Adipocyte (in vitro differentiated cells): ENCODE measurements at regions not wholly inside any gene's neighbourhood (a gene's known extent, or its start where the extent isn't known, plus 50 kb on each side); places are given as distances from the start of the nearest gene placed in this dataset.

ENCODE experiments used
- DNase-seq: peaks from one replicate; pipeline ENCODE4 v3.0.0-alpha.2; 2015; ENCODE audit warnings: low read depth
- H3K27me3 ChIP-seq: replicated peaks from 2 replicates; pipeline ENCODE4 v1.7.0; 2013; ENCODE audit warnings: mild to moderate bottlenecking, low read length, moderate library complexity; ENCODE audit not compliant: control insufficient read depth, insufficient read depth
- H3K36me3 ChIP-seq: 2 replicates; pipeline ENCODE4 v1.7.0; 2013; ENCODE audit warnings: low read length, mild to moderate bottlenecking, moderate library complexity; ENCODE audit not compliant: control insufficient read depth, insufficient read depth, severe bottlenecking
- H3K4me1 ChIP-seq: 2 replicates; pipeline ENCODE4 v1.7.0; 2013; ENCODE audit warnings: mild to moderate bottlenecking, low read length, moderate library complexity; ENCODE audit not compliant: control insufficient read depth, insufficient read depth
- H3K4me3 ChIP-seq: 2 replicates; pipeline ENCODE4 v1.7.0; 2013; ENCODE audit warnings: mild to moderate bottlenecking, low read length, moderate library complexity
- H3K9ac ChIP-seq: 2 replicates; pipeline ENCODE4 v1.7.0; 2013; ENCODE audit warnings: mild to moderate bottlenecking, low read length, moderate library complexity
- H3K9me3 ChIP-seq: 2 replicates; pipeline ENCODE4 v1.7.0; 2013; ENCODE audit warnings: mild to moderate bottlenecking, low read length, moderate library complexity; ENCODE audit not compliant: control insufficient read depth

GRCh38 chr10:128612195-128612594 is 486.0 kb upstream of the MKI67 start:
- Histone ChIP-seq H3K9ac (no peak overlapping the region), H3K4me1 (no peaks in the 10 kb centered on the region), H3K4me3 (no peak overlapping the region), H3K9me3 (no peaks in the 10 kb centered on the region), H3K27me3 (peaks cover 12% of the 10 kb centered on the region), H3K36me3 (no peaks in the 10 kb centered on the region)
- no peak for DNase-seq

GRCh38 chr10:128612631-128613030 is 486.4 kb upstream of the MKI67 start:
- no peak overlapping the region for H3K9ac ChIP-seq
- no peak for DNase-seq
- H3K9me3 ChIP-seq, result no peaks in the 10 kb centered on the region
- H3K4me3 ChIP-seq, result no peak overlapping the region
- no peaks in the 10 kb centered on the region for H3K4me1 ChIP-seq
- H3K36me3 ChIP-seq, result no peaks in the 10 kb centered on the region
- H3K27me3 ChIP-seq, result peaks cover 12% of the 10 kb centered on the region

GRCh38 chr10:128614016-128614605 is 487.9 kb upstream of the MKI67 start:
- no peak overlapping the region for H3K4me3 ChIP-seq
- no peaks in the 10 kb centered on the region for H3K4me1 ChIP-seq
- H3K27me3 ChIP-seq, result peaks cover 14% of the 10 kb centered on the region
- no peaks in the 10 kb centered on the region for H3K36me3 ChIP-seq
- DNase-seq, result no peak
- H3K9ac ChIP-seq, result no peak overlapping the region
- H3K9me3 ChIP-seq, result no peaks in the 10 kb centered on the region

- Histone ChIP-seq H3K4me3 (no peak overlapping the region), H3K27me3 (peaks cover 14% of the 10 kb centered on the region), H3K9me3 (no peaks in the 10 kb centered on the region), H3K9ac (no peak overlapping the region), H3K4me1 (no peaks in the 10 kb centered on the region), H3K36me3 (no peaks in the 10 kb centered on the region)
- DNase-seq, result no peak
Measured at GRCh38 chr10:128614802-128615553, 488.8 kb upstream of the MKI67 start.

- no peak overlapping the region for H3K4me3 ChIP-seq
- H3K9ac ChIP-seq, result no peak overlapping the region
- no peak for DNase-seq
- no peaks in the 10 kb centered on the region for H3K9me3 ChIP-seq
- H3K27me3 ChIP-seq, result peaks cover 14% of the 10 kb centered on the region
- H3K4me1 ChIP-seq, result no peaks in the 10 kb centered on the region
- H3K36me3 ChIP-seq, result no peaks in the 10 kb centered on the region
Measured at GRCh38 chr10:128617532-128617931, 491.3 kb upstream of the MKI67 start.

GRCh38 chr10:128622706-128623105 is 496.5 kb upstream of the MKI67 start:
- Histone ChIP-seq H3K27me3 (peaks cover 10% of the 10 kb centered on the region), H3K36me3 (no peaks in the 10 kb centered on the region), H3K4me1 (peaks cover 19% of the 10 kb centered on the region), H3K9ac (no peak overlapping the region), H3K4me3 (no peak overlapping the region), H3K9me3 (no peaks in the 10 kb centered on the region)
- DNase-seq, result no peak

- no peaks in the 10 kb centered on the region for H3K9me3 ChIP-seq
- peaks cover 19% of the 10 kb centered on the region for H3K4me1 ChIP-seq
- H3K36me3 ChIP-seq, result no peaks in the 10 kb centered on the region
- no peak overlapping the region for H3K9ac ChIP-seq
- DNase-seq, result no peak
- H3K4me3 ChIP-seq, result no peak overlapping the region
- peaks cover 3% of the 10 kb centered on the region for H3K27me3 ChIP-seq
Measured at GRCh38 chr10:128623776-128624175, 497.6 kb upstream of the MKI67 start.

- Histone ChIP-seq H3K27me3 (no peaks in the 10 kb centered on the region), H3K9me3 (no peaks in the 10 kb centered on the region), H3K4me1 (peaks cover 19% of the 10 kb centered on the region), H3K9ac (no peak overlapping the region), H3K36me3 (no peaks in the 10 kb centered on the region), H3K4me3 (no peak overlapping the region)
- no peak for DNase-seq
Measured at GRCh38 chr10:128624656-128625530, 498.7 kb upstream of the MKI67 start.

GRCh38 chr10:128625926-128626325 is 499.7 kb upstream of the MKI67 start:
- Histone ChIP-seq H3K4me3 (no peak overlapping the region), H3K27me3 (no peaks in the 10 kb centered on the region), H3K9me3 (no peaks in the 10 kb centered on the region), H3K36me3 (no peaks in the 10 kb centered on the region), H3K9ac (no peak overlapping the region), H3K4me1 (peaks cover 26% of the 10 kb centered on the region)
- DNase-seq, result no peak

GRCh38 chr10:128626397-128627000 is 500.3 kb upstream of the MKI67 start:
- no peaks in the 10 kb centered on the region for H3K27me3 ChIP-seq
- H3K9ac ChIP-seq, result no peak overlapping the region
- H3K9me3 ChIP-seq, result no peaks in the 10 kb centered on the region
- DNase-seq, result no peak
- no peaks in the 10 kb centered on the region for H3K36me3 ChIP-seq
- H3K4me1 ChIP-seq, result peaks cover 28% of the 10 kb centered on the region
- H3K4me3 ChIP-seq, result no peak overlapping the region

GRCh38 chr10:128627811-128628210 is 501.6 kb upstream of the MKI67 start:
- no peak overlapping the region for H3K9ac ChIP-seq
- peaks cover 28% of the 10 kb centered on the region for H3K4me1 ChIP-seq
- H3K9me3 ChIP-seq, result no peaks in the 10 kb centered on the region
- no peak for DNase-seq
- H3K36me3 ChIP-seq, result no peaks in the 10 kb centered on the region
- no peak overlapping the region for H3K4me3 ChIP-seq
- H3K27me3 ChIP-seq, result no peaks in the 10 kb centered on the region
